GM23338 (cell line): ENCODE measurements at regions not wholly inside any gene's neighbourhood (a gene's known extent, or its start where the extent isn't known, plus 50 kb on each side); places are given as distances from the start of the nearest gene placed in this dataset.

Experiments used
- CREB1 ChIP-seq: fragments of 250-450 bp; sonication (Bioruptor Pico); IDR thresholded peaks from 2 replicates; pipeline ENCODE4 v1.5.0; 2020; ENCODE audit warnings: low read depth, mild to moderate bottlenecking, moderate library complexity
- EZH2 ChIP-seq: fragments of 200-600 bp; sonication (generic); IDR thresholded peaks from one replicate; pipeline ENCODE4 v1.8.0; 2017; ENCODE audit warnings: antibody characterized with exemption, mild to moderate bottlenecking, low read depth; ENCODE audit not compliant: unreplicated experiment
- EZH2phosphoT487 ChIP-seq: fragments of 200-600 bp; sonication (generic); IDR thresholded peaks from one replicate; pipeline ENCODE4 v1.8.1; 2018; ENCODE audit warnings: antibody characterized with exemption; ENCODE audit not compliant: unreplicated experiment
- JUNB ChIP-seq: IDR thresholded peaks from one replicate; pipeline ENCODE4 v1.6.1; 2016; ENCODE audit warnings: antibody characterized with exemption; ENCODE audit not compliant: unreplicated experiment
- NANOG ChIP-seq: IDR thresholded peaks from 2 replicates; pipeline ENCODE4 v1.6.1; 2016; ENCODE audit warnings: antibody characterized with exemption, borderline replicate concordance
- POLR2AphosphoS5 ChIP-seq: IDR thresholded peaks from 2 replicates; pipeline ENCODE4 v1.6.1; 2016; ENCODE audit warnings: antibody characterized with exemption, low read depth
- STAT1 ChIP-seq: IDR thresholded peaks from one replicate; pipeline ENCODE4 v1.6.1; 2016; ENCODE audit warnings: antibody characterized with exemption; ENCODE audit not compliant: unreplicated experiment
- ZNF114 ChIP-seq: fragments of 250-450 bp; sonication (Bioruptor Pico); IDR thresholded peaks from 2 replicates; pipeline ENCODE4 v1.5.0; 2020; ENCODE audit warnings: mild to moderate bottlenecking, moderate library complexity
- ZNF331 ChIP-seq: fragments of 250-450 bp; sonication (Bioruptor Pico); IDR thresholded peaks from 2 replicates; pipeline ENCODE4 v1.5.0; 2020; ENCODE audit warnings: low read depth, mild to moderate bottlenecking, moderate library complexity
- TF ChIP-seq, protein P1 (sequence below), 2 experiments: fragments of 200-600 bp in 1 of 2; sonication (generic) in 1 of 2; conservative IDR thresholded peaks; 2 replicates each; pipeline versions ENCODE4 v1.5.1 to v1.6.1; 2016 to 2017; ENCODE audit warnings: antibody characterized with exemption in 2 of 2, low read depth in 2 of 2, mild to moderate bottlenecking in 2 of 2, moderate library complexity in 1 of 2
- TF ChIP-seq, protein P2 (sequence below): IDR thresholded peaks from one replicate; pipeline ENCODE4 v1.6.1; 2018; ENCODE audit warnings: antibody characterized with exemption; ENCODE audit not compliant: unreplicated experiment
- TF ChIP-seq, protein P3 (sequence below): IDR thresholded peaks from 2 replicates; pipeline ENCODE4 v1.6.1; 2016; ENCODE audit warnings: antibody characterized with exemption

DNA sequence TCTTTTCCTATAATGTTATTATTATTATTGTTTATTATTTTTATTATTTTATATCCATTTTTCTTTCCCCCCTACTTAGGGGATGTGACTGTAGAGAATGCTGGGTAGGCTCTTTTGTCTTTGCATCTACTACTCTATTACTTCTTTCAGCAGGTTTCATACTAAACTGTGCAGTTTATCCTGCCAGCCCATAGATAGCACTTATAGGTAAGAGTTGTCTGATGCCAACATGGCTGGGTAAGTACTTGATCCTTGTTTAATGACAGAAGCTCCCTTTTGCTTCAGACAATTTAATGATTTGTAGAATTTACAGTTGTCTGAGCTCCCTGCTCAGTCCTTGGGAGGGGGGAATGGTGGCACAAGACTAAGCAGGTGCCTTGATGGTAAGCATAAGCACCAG is 262.9 kb upstream of the CDH2 start:
- TF ChIP-seq, protein P1, sequence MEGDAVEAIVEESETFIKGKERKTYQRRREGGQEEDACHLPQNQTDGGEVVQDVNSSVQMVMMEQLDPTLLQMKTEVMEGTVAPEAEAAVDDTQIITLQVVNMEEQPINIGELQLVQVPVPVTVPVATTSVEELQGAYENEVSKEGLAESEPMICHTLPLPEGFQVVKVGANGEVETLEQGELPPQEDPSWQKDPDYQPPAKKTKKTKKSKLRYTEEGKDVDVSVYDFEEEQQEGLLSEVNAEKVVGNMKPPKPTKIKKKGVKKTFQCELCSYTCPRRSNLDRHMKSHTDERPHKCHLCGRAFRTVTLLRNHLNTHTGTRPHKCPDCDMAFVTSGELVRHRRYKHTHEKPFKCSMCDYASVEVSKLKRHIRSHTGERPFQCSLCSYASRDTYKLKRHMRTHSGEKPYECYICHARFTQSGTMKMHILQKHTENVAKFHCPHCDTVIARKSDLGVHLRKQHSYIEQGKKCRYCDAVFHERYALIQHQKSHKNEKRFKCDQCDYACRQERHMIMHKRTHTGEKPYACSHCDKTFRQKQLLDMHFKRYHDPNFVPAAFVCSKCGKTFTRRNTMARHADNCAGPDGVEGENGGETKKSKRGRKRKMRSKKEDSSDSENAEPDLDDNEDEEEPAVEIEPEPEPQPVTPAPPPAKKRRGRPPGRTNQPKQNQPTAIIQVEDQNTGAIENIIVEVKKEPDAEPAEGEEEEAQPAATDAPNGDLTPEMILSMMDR (conservative IDR thresholded peaks at IDR 0.05; ENCODE audit: low read depth in 2 of 2) = peak; percentile 26 to 38; a peak in 3 of 4 replicates
- TF ChIP-seq POLR2AphosphoS5 (no peak), ZNF114 (CRISPR knock-in tag) (no peak), EZH2phosphoT487 (no peak), EZH2 (no peak), JUNB (no peak), ZNF331 (no peak), STAT1 (no peak), CREB1 (CRISPR knock-in tag) (no peak), NANOG (no peak)
- TF ChIP-seq, protein P2, sequence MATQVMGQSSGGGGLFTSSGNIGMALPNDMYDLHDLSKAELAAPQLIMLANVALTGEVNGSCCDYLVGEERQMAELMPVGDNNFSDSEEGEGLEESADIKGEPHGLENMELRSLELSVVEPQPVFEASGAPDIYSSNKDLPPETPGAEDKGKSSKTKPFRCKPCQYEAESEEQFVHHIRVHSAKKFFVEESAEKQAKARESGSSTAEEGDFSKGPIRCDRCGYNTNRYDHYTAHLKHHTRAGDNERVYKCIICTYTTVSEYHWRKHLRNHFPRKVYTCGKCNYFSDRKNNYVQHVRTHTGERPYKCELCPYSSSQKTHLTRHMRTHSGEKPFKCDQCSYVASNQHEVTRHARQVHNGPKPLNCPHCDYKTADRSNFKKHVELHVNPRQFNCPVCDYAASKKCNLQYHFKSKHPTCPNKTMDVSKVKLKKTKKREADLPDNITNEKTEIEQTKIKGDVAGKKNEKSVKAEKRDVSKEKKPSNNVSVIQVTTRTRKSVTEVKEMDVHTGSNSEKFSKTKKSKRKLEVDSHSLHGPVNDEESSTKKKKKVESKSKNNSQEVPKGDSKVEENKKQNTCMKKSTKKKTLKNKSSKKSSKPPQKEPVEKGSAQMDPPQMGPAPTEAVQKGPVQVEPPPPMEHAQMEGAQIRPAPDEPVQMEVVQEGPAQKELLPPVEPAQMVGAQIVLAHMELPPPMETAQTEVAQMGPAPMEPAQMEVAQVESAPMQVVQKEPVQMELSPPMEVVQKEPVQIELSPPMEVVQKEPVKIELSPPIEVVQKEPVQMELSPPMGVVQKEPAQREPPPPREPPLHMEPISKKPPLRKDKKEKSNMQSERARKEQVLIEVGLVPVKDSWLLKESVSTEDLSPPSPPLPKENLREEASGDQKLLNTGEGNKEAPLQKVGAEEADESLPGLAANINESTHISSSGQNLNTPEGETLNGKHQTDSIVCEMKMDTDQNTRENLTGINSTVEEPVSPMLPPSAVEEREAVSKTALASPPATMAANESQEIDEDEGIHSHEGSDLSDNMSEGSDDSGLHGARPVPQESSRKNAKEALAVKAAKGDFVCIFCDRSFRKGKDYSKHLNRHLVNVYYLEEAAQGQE = no peak
- TF ChIP-seq, protein P3, sequence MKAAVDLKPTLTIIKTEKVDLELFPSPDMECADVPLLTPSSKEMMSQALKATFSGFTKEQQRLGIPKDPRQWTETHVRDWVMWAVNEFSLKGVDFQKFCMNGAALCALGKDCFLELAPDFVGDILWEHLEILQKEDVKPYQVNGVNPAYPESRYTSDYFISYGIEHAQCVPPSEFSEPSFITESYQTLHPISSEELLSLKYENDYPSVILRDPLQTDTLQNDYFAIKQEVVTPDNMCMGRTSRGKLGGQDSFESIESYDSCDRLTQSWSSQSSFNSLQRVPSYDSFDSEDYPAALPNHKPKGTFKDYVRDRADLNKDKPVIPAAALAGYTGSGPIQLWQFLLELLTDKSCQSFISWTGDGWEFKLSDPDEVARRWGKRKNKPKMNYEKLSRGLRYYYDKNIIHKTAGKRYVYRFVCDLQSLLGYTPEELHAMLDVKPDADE = no peak
